A549 (cell line): ENCODE measurements at regions not wholly inside any gene's neighbourhood (a gene's known extent, or its start where the extent isn't known, plus 50 kb on each side); places are given as distances from the start of the nearest gene placed in this dataset.

Experiments used
- ATAC-seq, 2 experiments: fragments of 200-7000 bp in 1 of 2; fragments of >200 bp in 1 of 2; cut with Nextera tagmentation in 1 of 2; cut with Tn5 transposase in 1 of 2; 3 replicates each; pipeline versions ENCODE4 v1.8.0 to v1.9.1; 2018 to 2020; ENCODE audit warnings: mild to moderate bottlenecking in 1 of 2, moderate library complexity in 1 of 2
- CTCF ChIA-PET: fragments of 300-600 bp; sonication (Branson Sonifier 250); formaldehyde crosslinking; extraction: SDS; loops from one replicate; lab custom pipeline; 2021; ENCODE audit warnings: antibody characterized with exemption, inconsistent platforms; lab: Yijun Ruan, JAX
- POLR2A ChIA-PET: fragments of 350-600 bp; formaldehyde crosslinking; extraction: SDS; loops from one replicate; lab custom pipeline; 2021; ENCODE audit warnings: antibody characterized with exemption, inconsistent platforms; lab: Yijun Ruan, JAX
- DNase-seq, 2 experiments: peaks; one replicate each; pipeline versions ENCODE4 v3.0.0 to v3.0.0-alpha.2; 2011 to 2016; ENCODE audit warnings: low read depth in 1 of 2, low spot score in 1 of 2
- FAIRE-seq: peaks from 2 replicates; lab custom pipeline; 2011; peaks lifted over from hg19 to GRCh38; lab: Jason Lieb, UNC
- H3K27ac ChIP-seq, 2 experiments: fragments of >200 bp; sonication (Bioruptor Twin); formaldehyde crosslinking; 3 replicates each; pipeline ENCODE4 v1.5.1; 2016 to 2017
- H3K4me1 ChIP-seq: fragments of >200 bp; sonication (Bioruptor Twin); formaldehyde crosslinking; 3 replicates; pipeline ENCODE4 v1.6.1; 2016
- H3K4me2 ChIP-seq: fragments of >200 bp; sonication (Bioruptor Twin); formaldehyde crosslinking; 3 replicates; pipeline ENCODE4 v1.6.1; 2016
- H3K4me3 ChIP-seq: fragments of >200 bp; sonication (Bioruptor Twin); formaldehyde crosslinking; 3 replicates; pipeline ENCODE4 v1.5.1; 2016
- H3K9me3 ChIP-seq: fragments of >200 bp; sonication (Bioruptor Twin); formaldehyde crosslinking; 3 replicates; pipeline ENCODE4 v1.6.1; 2016
- BHLHE40 ChIP-seq: IDR thresholded peaks from 2 replicates; pipeline ENCODE4 v1.6.1; 2012; ENCODE audit warnings: low read depth, low read length, inconsistent platforms
- CBX2 ChIP-seq: fragments of 200-600 bp; sonication (generic); IDR thresholded peaks from 2 replicates; pipeline ENCODE4 v1.6.1; 2016; ENCODE audit warnings: low read depth, mild to moderate bottlenecking, borderline replicate concordance
- CEBPB ChIP-seq, 2 experiments: fragments of >200 bp in 1 of 2; sonication (Bioruptor Twin) in 1 of 2; formaldehyde crosslinking in 1 of 2; IDR thresholded peaks; 2 replicates each; pipeline ENCODE4 v1.6.1; 2012 to 2016
- CHD4 ChIP-seq: fragments of 200-600 bp; sonication (generic); IDR thresholded peaks from 2 replicates; pipeline ENCODE4 v1.6.1; 2016; ENCODE audit warnings: antibody characterized with exemption, mild to moderate bottlenecking, borderline replicate concordance
- EHF ChIP-seq: fragments of 250-450 bp; sonication (Bioruptor Pico); IDR thresholded peaks from 2 replicates; pipeline ENCODE4 v1.5.0; 2020; ENCODE audit warnings: mild to moderate bottlenecking
- ESRRA ChIP-seq: fragments of 150-350 bp; IDR thresholded peaks from 2 replicates; pipeline ENCODE4 v1.6.1; 2014; ENCODE audit warnings: mild to moderate bottlenecking, low read length, borderline replicate concordance
- FOSB ChIP-seq: fragments of 250-450 bp; sonication (Bioruptor Pico); IDR thresholded peaks from 2 replicates; pipeline ENCODE4 v1.5.0; 2020; ENCODE audit warnings: mild to moderate bottlenecking, moderate library complexity
- FOXS1 ChIP-seq: fragments of 250-450 bp; sonication (Bioruptor Pico); IDR thresholded peaks from 2 replicates; pipeline ENCODE4 v1.5.0; 2020; ENCODE audit warnings: mild to moderate bottlenecking, moderate library complexity
- HOXB5 ChIP-seq: fragments of 250-450 bp; sonication (Bioruptor Pico); IDR thresholded peaks from 2 replicates; pipeline ENCODE4 v1.5.0; 2020; ENCODE audit warnings: mild to moderate bottlenecking, moderate library complexity
- KDM5A ChIP-seq: fragments of 200-600 bp; sonication (generic); IDR thresholded peaks from 2 replicates; pipeline ENCODE4 v1.6.1; 2016; ENCODE audit warnings: antibody characterized with exemption, mild to moderate bottlenecking
- MAZ ChIP-seq: fragments of 150-350 bp; IDR thresholded peaks from 2 replicates; pipeline ENCODE4 v1.6.1; 2014; ENCODE audit warnings: antibody characterized with exemption, low read depth, low read length, borderline replicate concordance
- MYC ChIP-seq: IDR thresholded peaks from 2 replicates; pipeline ENCODE4 v1.6.1; 2012; ENCODE audit warnings: mild to moderate bottlenecking, inconsistent platforms, low read length, improper control_type of control experiment, borderline replicate concordance
- NFE2L2 ChIP-seq: fragments of 150-350 bp; conservative IDR thresholded peaks from 2 replicates; pipeline ENCODE4 v1.6.1; 2014; ENCODE audit warnings: low read length
- NPAS2 ChIP-seq: fragments of 250-450 bp; sonication (Bioruptor Pico); IDR thresholded peaks from 2 replicates; pipeline ENCODE4 v1.8.0; 2022; ENCODE audit warnings: mild to moderate bottlenecking, moderate library complexity, borderline replicate concordance
- PHF8 ChIP-seq: fragments of 200-600 bp; sonication (generic); IDR thresholded peaks from 2 replicates; pipeline ENCODE4 v1.6.1; 2016; ENCODE audit warnings: low read depth, mild to moderate bottlenecking, antibody characterized with exemption, moderate library complexity, borderline replicate concordance
- POLR2AphosphoS2 ChIP-seq: conservative IDR thresholded peaks from 2 replicates; pipeline ENCODE4 v1.6.1; 2012; ENCODE audit warnings: low read length, improper control_type of control experiment, inconsistent platforms
- RARB ChIP-seq: fragments of 250-450 bp; sonication (Bioruptor Pico); IDR thresholded peaks from 2 replicates; pipeline ENCODE4 v1.8.0; 2021; ENCODE audit warnings: mild to moderate bottlenecking, moderate library complexity
- RFX5 ChIP-seq: fragments of 450-650 bp; IDR thresholded peaks from 2 replicates; pipeline ENCODE4 v1.7.1; 2014; ENCODE audit warnings: antibody characterized with exemption, mild to moderate bottlenecking, moderate library complexity
- SMC3 ChIP-seq: fragments of >200 bp; sonication (Bioruptor Twin); formaldehyde crosslinking; IDR thresholded peaks from 3 replicates; pipeline ENCODE4 v1.6.1; 2018; ENCODE audit warnings: inconsistent platforms
- TP53 ChIP-seq: fragments of 250-450 bp; sonication (Bioruptor Pico); IDR thresholded peaks from 2 replicates; pipeline ENCODE4 v1.5.0; 2021; ENCODE audit warnings: mild to moderate bottlenecking, moderate library complexity
- ZC3H11A ChIP-seq: fragments of 450-650 bp; IDR thresholded peaks from 2 replicates; pipeline ENCODE4 v1.6.1; 2014; ENCODE audit warnings: antibody characterized with exemption, mild to moderate bottlenecking
- ZFP36 ChIP-seq: fragments of 450-650 bp; IDR thresholded peaks from 2 replicates; pipeline ENCODE4 v1.6.1; 2014; ENCODE audit warnings: borderline replicate concordance; ENCODE audit not compliant: partially characterized antibody
- ZNF302 ChIP-seq: fragments of 250-450 bp; sonication (Bioruptor Pico); IDR thresholded peaks from 2 replicates; pipeline ENCODE4 v1.9.0; 2021; ENCODE audit warnings: inconsistent platforms, mild to moderate bottlenecking, moderate library complexity
- ZSCAN20 ChIP-seq: fragments of 250-450 bp; sonication (Bioruptor Pico); IDR thresholded peaks from 2 replicates; pipeline ENCODE4 v1.8.0; 2022; ENCODE audit warnings: mild to moderate bottlenecking, moderate library complexity
- WGBS: methylation state at CpG from one replicate; pipeline ENCODE4 v1.1.6; 2017; ENCODE audit errors: missing lambda C conversion rate; 5-methylcytosine and 5-hydroxymethylcytosine counted together
- TF ChIP-seq, protein P1 (sequence below): IDR thresholded peaks from 2 replicates; pipeline ENCODE4 v1.6.1; 2012; ENCODE audit warnings: low read depth, borderline replicate concordance
- TF ChIP-seq, protein P2 (sequence below): fragments of >200 bp; sonication (Bioruptor Twin); formaldehyde crosslinking; IDR thresholded peaks from 2 replicates; pipeline ENCODE4 v1.6.1; 2016
- TF ChIP-seq, protein P3 (sequence below): IDR thresholded peaks from 2 replicates; pipeline ENCODE4 v1.6.1; 2012
- TF ChIP-seq, protein P4 (sequence below): fragments of >200 bp; sonication (Bioruptor Twin); formaldehyde crosslinking; IDR thresholded peaks from 3 replicates; pipeline ENCODE4 v1.6.1; 2016
- TF ChIP-seq, protein P5 (sequence below): fragments of 250-450 bp; sonication (Bioruptor Pico); IDR thresholded peaks from 2 replicates; pipeline ENCODE4 v1.5.0; 2021; ENCODE audit warnings: mild to moderate bottlenecking, moderate library complexity, borderline replicate concordance

DNA sequence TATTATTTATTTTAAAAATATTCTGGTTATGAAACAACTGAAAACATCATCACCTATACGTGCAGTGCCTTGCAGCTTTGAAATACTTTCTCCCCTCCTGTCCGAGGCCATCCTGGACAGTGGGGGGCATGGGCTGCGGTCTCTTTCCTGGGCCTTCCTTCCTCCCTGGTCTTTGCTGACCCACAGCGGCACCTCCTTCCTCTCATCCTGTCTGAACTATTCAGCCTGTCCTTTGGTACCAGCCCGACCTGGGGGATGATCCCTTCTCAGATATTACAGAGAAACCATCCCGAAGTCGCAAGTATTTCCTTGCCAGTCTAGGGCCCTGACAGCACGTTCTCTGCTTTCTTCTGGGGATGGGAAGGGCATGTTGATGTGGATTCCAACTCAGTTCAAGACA lies 736.6 kb upstream of the HS6ST1 start:
- DNase-seq (no peak), FAIRE-seq (no peak), ATAC-seq (no peak)
- Histone ChIP-seq H3K27ac (no peak overlapping the region), H3K4me2 (no peak overlapping the region), H3K4me3 (no peak overlapping the region), H3K4me1 (no peaks in the 10 kb centered on the region), H3K9me3 (no peaks in the 10 kb centered on the region)
- TF ChIP-seq EHF (CRISPR knock-in tag) (no peak), SMC3 (no peak), FOSB (CRISPR knock-in tag) (no peak), ZSCAN20 (no peak), ESRRA (no peak), NPAS2 (no peak), KDM5A (no peak), RARB (CRISPR knock-in tag) (no peak), CBX2 (no peak), RFX5 (no peak), BHLHE40 (no peak), MAZ (no peak), NFE2L2 (no peak)
- TF ChIP-seq, protein P1, sequence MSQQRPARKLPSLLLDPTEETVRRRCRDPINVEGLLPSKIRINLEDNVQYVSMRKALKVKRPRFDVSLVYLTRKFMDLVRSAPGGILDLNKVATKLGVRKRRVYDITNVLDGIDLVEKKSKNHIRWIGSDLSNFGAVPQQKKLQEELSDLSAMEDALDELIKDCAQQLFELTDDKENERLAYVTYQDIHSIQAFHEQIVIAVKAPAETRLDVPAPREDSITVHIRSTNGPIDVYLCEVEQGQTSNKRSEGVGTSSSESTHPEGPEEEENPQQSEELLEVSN = no peak
- TF ChIP-seq, protein P2, sequence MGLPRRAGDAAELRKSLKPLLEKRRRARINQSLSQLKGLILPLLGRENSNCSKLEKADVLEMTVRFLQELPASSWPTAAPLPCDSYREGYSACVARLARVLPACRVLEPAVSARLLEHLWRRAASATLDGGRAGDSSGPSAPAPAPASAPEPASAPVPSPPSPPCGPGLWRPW = no peak
- TF ChIP-seq, protein P3, sequence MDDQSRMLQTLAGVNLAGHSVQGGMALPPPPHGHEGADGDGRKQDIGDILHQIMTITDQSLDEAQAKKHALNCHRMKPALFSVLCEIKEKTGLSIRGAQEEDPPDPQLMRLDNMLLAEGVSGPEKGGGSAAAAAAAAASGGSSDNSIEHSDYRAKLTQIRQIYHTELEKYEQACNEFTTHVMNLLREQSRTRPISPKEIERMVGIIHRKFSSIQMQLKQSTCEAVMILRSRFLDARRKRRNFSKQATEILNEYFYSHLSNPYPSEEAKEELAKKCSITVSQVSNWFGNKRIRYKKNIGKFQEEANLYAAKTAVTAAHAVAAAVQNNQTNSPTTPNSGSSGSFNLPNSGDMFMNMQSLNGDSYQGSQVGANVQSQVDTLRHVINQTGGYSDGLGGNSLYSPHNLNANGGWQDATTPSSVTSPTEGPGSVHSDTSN = no peak
- TF ChIP-seq, protein P4, sequence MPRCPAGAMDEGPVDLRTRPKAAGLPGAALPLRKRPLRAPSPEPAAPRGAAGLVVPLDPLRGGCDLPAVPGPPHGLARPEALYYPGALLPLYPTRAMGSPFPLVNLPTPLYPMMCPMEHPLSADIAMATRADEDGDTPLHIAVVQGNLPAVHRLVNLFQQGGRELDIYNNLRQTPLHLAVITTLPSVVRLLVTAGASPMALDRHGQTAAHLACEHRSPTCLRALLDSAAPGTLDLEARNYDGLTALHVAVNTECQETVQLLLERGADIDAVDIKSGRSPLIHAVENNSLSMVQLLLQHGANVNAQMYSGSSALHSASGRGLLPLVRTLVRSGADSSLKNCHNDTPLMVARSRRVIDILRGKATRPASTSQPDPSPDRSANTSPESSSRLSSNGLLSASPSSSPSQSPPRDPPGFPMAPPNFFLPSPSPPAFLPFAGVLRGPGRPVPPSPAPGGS = no peak
- POLR2A ChIA-PET = no interaction called here
- 42% methylated on average over 8 of the region's 8 CpGs for WGBS
- CTCF ChIA-PET = no interaction called here

DNA sequence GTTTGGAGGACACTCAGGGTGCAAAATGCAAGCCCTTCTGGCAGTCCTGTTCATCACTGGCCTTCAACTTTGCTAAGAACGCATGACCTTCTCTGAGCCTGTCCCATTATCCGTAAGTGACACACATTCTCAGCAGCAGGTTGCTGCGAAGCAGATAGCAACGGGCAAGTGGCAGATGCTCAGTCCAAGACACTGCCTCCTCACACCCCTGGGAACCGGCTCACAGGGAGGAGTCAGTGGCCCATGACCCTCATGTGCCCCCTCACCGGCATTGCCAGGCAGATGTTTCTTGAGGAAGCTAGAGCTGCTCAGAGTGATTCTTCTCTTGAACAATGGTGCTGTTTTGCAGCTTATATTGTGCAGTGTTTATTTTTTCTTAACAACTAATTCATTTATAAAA lies 737.2 kb upstream of the HS6ST1 start:
- DNase-seq = no peak
- ATAC-seq = no peak
- H3K4me1 ChIP-seq = no peaks in the 10 kb centered on the region
- WGBS = 39% methylated on average over 6 of the region's 6 CpGs
- TF ChIP-seq RFX5 (no peak), ZFP36 (no peak), FOXS1 (CRISPR knock-in tag) (no peak), POLR2AphosphoS2 (no peak), CEBPB (IDR thresholded peaks at IDR 0.05) (no peak), CHD4 (no peak), ESRRA (no peak), FOSB (CRISPR knock-in tag) (no peak), ZSCAN20 (no peak), HOXB5 (CRISPR knock-in tag) (no peak), ZC3H11A (no peak), MYC (no peak), KDM5A (no peak), TP53 (CRISPR knock-in tag) (no peak), PHF8 (no peak), ZNF302 (CRISPR knock-in tag) (no peak)
- TF ChIP-seq, protein P5, sequence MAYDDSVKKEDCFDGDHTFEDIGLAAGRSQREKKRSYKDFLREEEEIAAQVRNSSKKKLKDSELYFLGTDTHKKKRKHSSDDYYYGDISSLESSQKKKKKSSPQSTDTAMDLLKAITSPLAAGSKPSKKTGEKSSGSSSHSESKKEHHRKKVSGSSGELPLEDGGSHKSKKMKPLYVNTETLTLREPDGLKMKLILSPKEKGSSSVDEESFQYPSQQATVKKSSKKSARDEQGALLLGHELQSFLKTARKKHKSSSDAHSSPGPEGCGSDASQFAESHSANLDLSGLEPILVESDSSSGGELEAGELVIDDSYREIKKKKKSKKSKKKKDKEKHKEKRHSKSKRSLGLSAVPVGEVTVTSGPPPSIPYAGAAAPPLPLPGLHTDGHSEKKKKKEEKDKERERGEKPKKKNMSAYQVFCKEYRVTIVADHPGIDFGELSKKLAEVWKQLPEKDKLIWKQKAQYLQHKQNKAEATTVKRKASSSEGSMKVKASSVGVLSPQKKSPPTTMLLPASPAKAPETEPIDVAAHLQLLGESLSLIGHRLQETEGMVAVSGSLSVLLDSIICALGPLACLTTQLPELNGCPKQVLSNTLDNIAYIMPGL (CRISPR knock-in tag) = no peak
- FAIRE-seq = no peak
- ChIA-PET POLR2A (no interaction called here), CTCF (no interaction called here)
- H3K9me3 ChIP-seq = no peaks in the 10 kb centered on the region
- H3K27ac ChIP-seq = no peak overlapping the region
- H3K4me3 ChIP-seq = no peak overlapping the region
- H3K4me2 ChIP-seq = no peak overlapping the region
